PFSK-1 (cell line): ENCODE measurements at regions not wholly inside any gene's neighbourhood (a gene's known extent, or its start where the extent isn't known, plus 50 kb on each side); places are given as distances from the start of the nearest gene placed in this dataset.

Experiments
- POLR2AphosphoS5 ChIP-seq: IDR thresholded peaks from 2 replicates; pipeline ENCODE4 v1.6.1; 2012; ENCODE audit warnings: low read depth, mild to moderate bottlenecking, control low read depth, low read length, moderate library complexity
- REST ChIP-seq, 2 experiments: IDR thresholded peaks; 2 replicates each; pipeline versions ENCODE4 v1.6.1 to v1.8.0; 2011 to 2012; ENCODE audit warnings: low read depth in 2 of 2, low read length in 2 of 2, control low read depth in 1 of 2, inconsistent platforms in 1 of 2, mild to moderate bottlenecking in 1 of 2, moderate library complexity in 1 of 2; ENCODE audit not compliant: insufficient read depth in 1 of 2
- SIN3A ChIP-seq: IDR thresholded peaks from 2 replicates; pipeline ENCODE4 v1.6.1; 2012; ENCODE audit warnings: mild to moderate bottlenecking, low read length, moderate library complexity, borderline replicate concordance; ENCODE audit not compliant: insufficient read depth
- TAF1 ChIP-seq: IDR thresholded peaks from 2 replicates; pipeline ENCODE4 v1.6.1; 2012; ENCODE audit warnings: low read length, control low read depth, borderline replicate concordance; ENCODE audit not compliant: insufficient read depth

GRCh38 chr2:100664021-100664755 is 101.4 kb downstream of the PDCL3 start:
- TF ChIP-seq TAF1 = no peak
- no peak for TF ChIP-seq SIN3A
- no peak for TF ChIP-seq POLR2AphosphoS5
- TF ChIP-seq REST (IDR thresholded peaks at IDR 0.05; ENCODE audit: insufficient read depth in 1 of 2, low read depth in 2 of 2, low read length in 2 of 2) = no peak
